HL-60 (cell line): ENCODE measurements at regions not wholly inside any gene's neighbourhood (a gene's known extent, or its start where the extent isn't known, plus 50 kb on each side); places are given as distances from the start of the nearest gene placed in this dataset.
"Not testable (repeated sequence)": the region's sequence is repeated elsewhere in the genome, so short reads cannot be mapped to it uniquely, and the experiment has no call there.

Experiments used
- DNase-seq, 2 experiments: peaks; one replicate each; pipeline ENCODE4 v3.0.0-alpha.2; 2010 to 2020; ENCODE audit warnings: low read depth in 1 of 2, low spot score in 1 of 2
- H3K27ac ChIP-seq: fragments of 250-450 bp; sonication (Bioruptor Pico); replicated peaks from 2 replicates; pipeline ENCODE4 v1.5.1; 2020; ENCODE audit warnings: mild to moderate bottlenecking, moderate library complexity
- H3K27me3 ChIP-seq: fragments of 250-450 bp; sonication (Bioruptor Pico); 2 replicates; pipeline ENCODE4 v1.5.1; 2021; ENCODE audit warnings: mild to moderate bottlenecking, moderate library complexity; ENCODE audit not compliant: insufficient read depth, poor library complexity, severe bottlenecking
- H3K4me3 ChIP-seq: replicated peaks from 2 replicates; pipeline ENCODE4 v1.5.1; 2011; ENCODE audit warnings: mild to moderate bottlenecking, control low read depth, low read length; ENCODE audit not compliant: insufficient read depth
- CTCF ChIP-seq: IDR thresholded peaks from one replicate; pipeline ENCODE4 v1.5.1; 2011; ENCODE audit warnings: low read length, control low read depth, inconsistent platforms; ENCODE audit not compliant: insufficient read depth
- GABPA ChIP-seq: IDR thresholded peaks from 2 replicates; pipeline ENCODE4 v1.6.1; 2012; ENCODE audit warnings: low read depth
- POLR2AphosphoS5 ChIP-seq: IDR thresholded peaks from 2 replicates; pipeline ENCODE4 v1.6.1; 2012; ENCODE audit warnings: low read depth
- REST ChIP-seq: IDR thresholded peaks from 2 replicates; pipeline ENCODE4 v1.6.1; 2012; ENCODE audit warnings: low read depth; ENCODE audit not compliant: insufficient replicate concordance
- SPI1 ChIP-seq: IDR thresholded peaks from 2 replicates; pipeline ENCODE4 v1.6.1; 2012; ENCODE audit warnings: low read depth, mild to moderate bottlenecking, borderline replicate concordance

GRCh38 chr19:37306383-37306963 lies 64.4 kb upstream of the ZNF527 start:
- Histone ChIP-seq H3K27me3 (no peaks in the 10 kb centered on the region), H3K4me3 (no peak overlapping the region), H3K27ac (no peak overlapping the region)
- TF ChIP-seq CTCF (no peak), POLR2AphosphoS5 (no peak), SPI1 (no peak), REST (no peak), GABPA (no peak)
- DNase-seq: no peak

GRCh38 chr19:37309834-37310575 lies 60.9 kb upstream of the ZNF527 start:
- peak in 1 of 2 experiments; percentile 29 for DNase-seq

GRCh38 chr19:37312531-37313334 lies 58.2 kb upstream of the ZNF527 start:
- DNase-seq: peak in 1 of 2 experiments; percentile 10
- not testable (repeated sequence) for H3K4me3 ChIP-seq, H3K27ac ChIP-seq, H3K27me3 ChIP-seq

More at GRCh38 chr19:37309834-37310575, 60.9 kb upstream of the ZNF527 start:
- H3K27me3 ChIP-seq: no peaks in the 10 kb centered on the region
- no peak overlapping the region for H3K4me3 ChIP-seq
- H3K27ac ChIP-seq: no peak overlapping the region
- peak; percentile 11; the same call in 1 of the 2 replicates for TF ChIP-seq SPI1
- no peak for TF ChIP-seq GABPA

- H3K4me3 ChIP-seq: no peak overlapping the region
- H3K27ac ChIP-seq: no peak overlapping the region
- TF ChIP-seq GABPA (no peak), CTCF (no peak), SPI1 (no peak), POLR2AphosphoS5 (no peak), REST (no peak)
- no peaks in the 10 kb centered on the region for H3K27me3 ChIP-seq
- DNase-seq: no peak
Measured at GRCh38 chr19:37313335-37313627, 57.6 kb upstream of the ZNF527 start.
